ENCODE measurements at regions not wholly inside any gene's neighbourhood (a gene's known extent, or its start where the extent isn't known, plus 50 kb on each side); places are given as distances from the start of the nearest gene placed in this dataset.

GRCh38 chr11:92557879-92558278 lies 333.3 kb downstream of the FAT3 start:
- no peak for DNase-seq (ENCODE audit: low read depth)
- no peak for TF ChIP-seq CTCF (IDR thresholded peaks at IDR 0.05; ENCODE audit: insufficient read depth, low read depth, low read length)
- H3K4me3 ChIP-seq (ENCODE audit: low read depth, low read length): no peak overlapping the region

- DNase-seq (ENCODE audit: low read depth): no peak
- TF ChIP-seq CTCF (IDR thresholded peaks at IDR 0.05; ENCODE audit: insufficient read depth, low read depth, low read length): no peak
- no peak overlapping the region for H3K4me3 ChIP-seq (ENCODE audit: low read depth, low read length)
Observed at GRCh38 chr11:92558323-92558722, 333.7 kb downstream of the FAT3 start.

GRCh38 chr11:92569726-92570125 lies 345.1 kb downstream of the FAT3 start:
- no peak for TF ChIP-seq CTCF (IDR thresholded peaks at IDR 0.05; ENCODE audit: insufficient read depth, low read depth, low read length)
- DNase-seq (ENCODE audit: low read depth): no peak
- no peak overlapping the region for H3K4me3 ChIP-seq (ENCODE audit: low read depth, low read length)

- no peak overlapping the region for H3K4me3 ChIP-seq (ENCODE audit: low read depth, low read length)
- DNase-seq (ENCODE audit: low read depth): no peak
- no peak for TF ChIP-seq CTCF (IDR thresholded peaks at IDR 0.05; ENCODE audit: insufficient read depth, low read depth, low read length)
Observed at GRCh38 chr11:92572559-92572958, 347.9 kb downstream of the FAT3 start.

GRCh38 chr11:92576315-92576714 lies 351.7 kb downstream of the FAT3 start:
- H3K4me3 ChIP-seq (ENCODE audit: low read depth, low read length): no peak overlapping the region
- no peak for TF ChIP-seq CTCF (IDR thresholded peaks at IDR 0.05; ENCODE audit: insufficient read depth, low read depth, low read length)
- DNase-seq (ENCODE audit: low read depth): no peak

GRCh38 chr11:92580908-92581307 lies 356.3 kb downstream of the FAT3 start:
- H3K4me3 ChIP-seq (ENCODE audit: low read depth, low read length): no peak overlapping the region
- TF ChIP-seq CTCF (IDR thresholded peaks at IDR 0.05; ENCODE audit: insufficient read depth, low read depth, low read length): no peak
- DNase-seq (ENCODE audit: low read depth): no peak

GRCh38 chr11:92588393-92588792 lies 363.8 kb downstream of the FAT3 start:
- TF ChIP-seq CTCF (IDR thresholded peaks at IDR 0.05; ENCODE audit: insufficient read depth, low read depth, low read length): no peak
- no peak for DNase-seq (ENCODE audit: low read depth)
- H3K4me3 ChIP-seq (ENCODE audit: low read depth, low read length): no peak overlapping the region

All from fibroblast of villous mesenchyme (primary cell).